H9 (cell line): ENCODE measurements at regions not wholly inside any gene's neighbourhood (a gene's known extent, or its start where the extent isn't known, plus 50 kb on each side); places are given as distances from the start of the nearest gene placed in this dataset.

Experiments used
- DNase-seq: peaks from one replicate; pipeline ENCODE4 v3.0.0-alpha.2; 2017
- H2AFZ ChIP-seq: one replicate; pipeline ENCODE4 v1.6.1; 2013; ENCODE audit warnings: mild to moderate bottlenecking, low read length, control low read depth, moderate library complexity
- H2AK5ac ChIP-seq: 2 replicates; pipeline ENCODE4 v1.6.1; 2013; ENCODE audit warnings: low read length, control low read depth, mixed read lengths; ENCODE audit not compliant: insufficient read length
- H2BK120ac ChIP-seq: one replicate; pipeline ENCODE4 v1.6.1; 2013; ENCODE audit warnings: low read depth, mild to moderate bottlenecking, low read length, control low read depth, inconsistent platforms; ENCODE audit not compliant: poor library complexity, severe bottlenecking
- H2BK12ac ChIP-seq: 2 replicates; pipeline ENCODE4 v1.6.1; 2013; ENCODE audit warnings: low read length, control low read depth, mixed read lengths, low read depth; ENCODE audit not compliant: insufficient read length
- H2BK15ac ChIP-seq: 2 replicates; pipeline ENCODE4 v1.6.1; 2013; ENCODE audit warnings: low read depth, low read length, control low read depth
- H2BK20ac ChIP-seq: one replicate; pipeline ENCODE4 v1.6.1; 2013; ENCODE audit warnings: low read depth, mild to moderate bottlenecking, low read length, control low read depth, inconsistent platforms; ENCODE audit not compliant: poor library complexity, severe bottlenecking
- H2BK5ac ChIP-seq: 2 replicates; pipeline ENCODE4 v1.6.1; 2013; ENCODE audit warnings: low read length, control low read depth, mixed read lengths; ENCODE audit not compliant: insufficient read length
- H3K14ac ChIP-seq: 2 replicates; pipeline ENCODE4 v1.6.1; 2013; ENCODE audit warnings: low read length, control low read depth; ENCODE audit not compliant: insufficient read depth
- H3K18ac ChIP-seq: 2 replicates; pipeline ENCODE4 v1.6.1; 2013; ENCODE audit warnings: low read depth, mild to moderate bottlenecking, mixed read lengths, low read length, control low read depth; ENCODE audit not compliant: insufficient read length
- H3K23ac ChIP-seq: 2 replicates; pipeline ENCODE4 v1.6.1; 2013; ENCODE audit warnings: low read length, control low read depth, mixed read lengths, low read depth; ENCODE audit not compliant: insufficient read length
- H3K23me2 ChIP-seq: 2 replicates; pipeline ENCODE4 v1.6.1; 2013; ENCODE audit warnings: low read depth, mild to moderate bottlenecking, mixed read lengths, low read length, control low read depth; ENCODE audit not compliant: insufficient read length, poor library complexity, severe bottlenecking
- H3K27ac ChIP-seq: 2 replicates; pipeline ENCODE4 v1.5.1; 2013; ENCODE audit warnings: low read length, control low read depth, mixed read lengths, low read depth; ENCODE audit not compliant: insufficient read length
- H3K27me3 ChIP-seq: 2 replicates; pipeline ENCODE4 v1.6.1; 2013; ENCODE audit warnings: low read length, control low read depth, inconsistent platforms; ENCODE audit not compliant: insufficient read depth
- H3K4ac ChIP-seq: 2 replicates; pipeline ENCODE4 v1.6.1; 2013; ENCODE audit warnings: low read depth, mild to moderate bottlenecking, control low read depth, inconsistent platforms, low read length, moderate library complexity
- H3K4me1 ChIP-seq: 2 replicates; pipeline ENCODE4 v1.6.1; 2013; ENCODE audit warnings: low read length, control low read depth, inconsistent platforms; ENCODE audit not compliant: insufficient read depth
- H3K4me2 ChIP-seq: 2 replicates; pipeline ENCODE4 v1.6.1; 2013; ENCODE audit warnings: low read length, control low read depth, mixed read lengths; ENCODE audit not compliant: insufficient read length, insufficient read depth
- H3K56ac ChIP-seq: 2 replicates; pipeline ENCODE4 v1.6.1; 2013; ENCODE audit warnings: low read depth, mild to moderate bottlenecking, mixed read lengths, low read length, control low read depth; ENCODE audit not compliant: insufficient read length
- H3K79me1 ChIP-seq: 2 replicates; pipeline ENCODE4 v1.6.1; 2013; ENCODE audit warnings: low read depth, mild to moderate bottlenecking, moderate library complexity, low read length, control low read depth, inconsistent platforms; ENCODE audit not compliant: insufficient read depth, poor library complexity, severe bottlenecking
- H3K79me2 ChIP-seq: 2 replicates; pipeline ENCODE4 v1.6.1; 2013; ENCODE audit warnings: low read length, control low read depth, inconsistent platforms; ENCODE audit not compliant: insufficient read depth
- H3K9ac ChIP-seq: 2 replicates; pipeline ENCODE4 v1.6.1; 2013; ENCODE audit warnings: low read length, control low read depth, mixed read lengths; ENCODE audit not compliant: insufficient read length; ENCODE audit errors: extremely low read depth
- H3K9me3 ChIP-seq: one replicate; pipeline ENCODE4 v1.6.1; 2013; ENCODE audit warnings: low read depth, low read length, inconsistent platforms; ENCODE audit not compliant: control insufficient read depth
- H3T11ph ChIP-seq: one replicate; pipeline ENCODE4 v1.6.1; 2013; ENCODE audit warnings: mild to moderate bottlenecking, low read length, control low read depth, inconsistent platforms
- H4K20me1 ChIP-seq: one replicate; pipeline ENCODE4 v1.6.1; 2013; ENCODE audit not compliant: control insufficient read depth, insufficient read length, insufficient read depth
- H4K5ac ChIP-seq: 2 replicates; pipeline ENCODE4 v1.6.1; 2013; ENCODE audit warnings: low read depth, mild to moderate bottlenecking, mixed read lengths, low read length, control low read depth; ENCODE audit not compliant: insufficient read length
- H4K8ac ChIP-seq: replicated peaks from 2 replicates; pipeline ENCODE4 v1.6.1; 2013; ENCODE audit warnings: low read length, control low read depth, mixed read lengths, low read depth; ENCODE audit not compliant: insufficient read length
- H4K91ac ChIP-seq: 2 replicates; pipeline ENCODE4 v1.6.1; 2013; ENCODE audit warnings: low read depth, mild to moderate bottlenecking, moderate library complexity, mixed read lengths, low read length, control low read depth; ENCODE audit not compliant: insufficient read length
- H3K27ac Mint-ChIP-seq, 3 experiments: 2 replicates in 2 of 3; 3 replicates in 1 of 3; pipeline ENCODE4 v1.8.0; 2020 to 2021; ENCODE audit warnings: mixed read lengths in 3 of 3, mild to moderate bottlenecking in 1 of 3, moderate library complexity in 1 of 3
- H3K27me3 Mint-ChIP-seq: 2 replicates; pipeline ENCODE4 v1.8.0; 2021; ENCODE audit warnings: low read depth, mild to moderate bottlenecking, moderate library complexity, mixed read lengths
- H3K36me3 Mint-ChIP-seq, 3 experiments: 2 replicates in 2 of 3; 3 replicates in 1 of 3; pipeline ENCODE4 v1.8.0; 2020 to 2021; ENCODE audit warnings: low read depth in 3 of 3, mixed read lengths in 3 of 3; ENCODE audit not compliant: insufficient read depth in 1 of 3
- H3K4me1 Mint-ChIP-seq, 2 experiments: 2 replicates each; pipeline ENCODE4 v1.8.0; 2020; ENCODE audit warnings: mixed read lengths in 2 of 2
- H3K4me3 Mint-ChIP-seq, 2 experiments: 2 replicates in 1 of 2; 3 replicates in 1 of 2; pipeline ENCODE4 v1.8.0; 2020 to 2021; ENCODE audit warnings: mild to moderate bottlenecking in 2 of 2, mixed read lengths in 2 of 2, moderate library complexity in 1 of 2
- H3K9me3 Mint-ChIP-seq, 2 experiments: 2 replicates in 1 of 2; 3 replicates in 1 of 2; pipeline ENCODE4 v1.8.0; 2020; ENCODE audit warnings: mild to moderate bottlenecking in 2 of 2, mixed read lengths in 2 of 2, moderate library complexity in 1 of 2
- WGBS: extraction: QIAGEN DNeasy Blood & Tissue Kit; methylation state at CpG from one replicate; pipeline ENCODE4 v1.1.7; 2013; ENCODE audit warnings: missing lambda C conversion rate, low lambda C conversion rate, mixed read lengths; ENCODE audit not compliant: insufficient read length; ENCODE audit errors: extremely low coverage; 5-methylcytosine and 5-hydroxymethylcytosine counted together
- TF ChIP-seq, protein P1 (sequence below): fragments of 200-600 bp; sonication (generic); conservative IDR thresholded peaks from 3 replicates; pipeline ENCODE4 v1.8.0; 2021; ENCODE audit warnings: antibody characterized with exemption, mild to moderate bottlenecking

DNA sequence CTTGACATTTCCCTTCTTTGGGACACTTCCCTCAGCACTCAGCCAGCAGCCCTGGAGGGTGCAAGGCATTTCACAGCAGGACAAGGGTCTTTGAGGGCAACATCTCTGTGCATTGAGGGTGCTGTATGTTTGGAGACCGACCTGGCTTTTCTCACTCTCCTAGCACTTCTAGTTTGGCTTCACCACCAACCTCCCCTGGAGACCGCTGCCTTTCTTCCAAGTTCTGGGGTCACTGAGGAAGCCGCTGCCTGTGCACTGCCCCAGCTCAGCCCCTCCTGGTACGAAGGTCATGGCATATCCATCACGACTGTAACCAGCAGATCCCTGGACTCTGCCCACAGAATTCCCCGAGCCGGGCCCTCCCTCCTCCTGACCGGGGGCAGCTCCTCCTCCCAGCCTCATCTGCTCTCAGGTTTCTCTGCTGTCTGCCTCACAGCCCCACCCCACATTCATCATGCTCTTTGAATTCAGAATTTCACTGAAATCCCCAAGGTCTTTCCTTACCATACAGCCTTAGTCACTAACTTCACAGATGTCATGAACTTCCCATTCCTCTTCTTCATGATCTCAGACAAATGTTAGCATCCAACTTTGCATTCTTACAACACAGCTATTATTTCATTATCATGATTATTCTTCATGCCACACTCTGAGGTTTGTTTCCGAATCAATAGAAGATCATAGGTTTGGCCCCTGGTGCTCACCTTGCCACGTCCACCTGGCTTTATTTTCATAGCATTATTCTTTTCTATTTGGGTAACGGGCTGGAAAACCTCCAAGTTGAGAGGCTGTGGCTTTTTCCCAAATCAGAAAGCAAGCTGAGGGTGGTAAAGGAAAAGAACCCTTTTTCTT lies 113.0 kb upstream of the COPS8 start:
- H2BK120ac ChIP-seq, result no peak overlapping the region
- H3K23ac ChIP-seq, result no peak overlapping the region
- H4K20me1 ChIP-seq, result no peaks in the 10 kb centered on the region
- H4K5ac ChIP-seq, result no peak overlapping the region
- H4K8ac ChIP-seq, result no peak overlapping the region
- H3K79me2 ChIP-seq, result no peaks in the 10 kb centered on the region
- no peaks in the 10 kb centered on the region for H3K9me3 ChIP-seq
- no peak overlapping the region for H3K27ac ChIP-seq
- no peak overlapping the region for H3T11ph ChIP-seq
- H3K4me1 Mint-ChIP-seq, result peaks cover 50 to 56% of the 10 kb centered on the region in 2 experiments
- peaks cover 3% of the 10 kb centered on the region; the same call in 1 of the 2 replicates for H3K4me1 ChIP-seq
- H3K27ac Mint-ChIP-seq, result no peak overlapping the region
- no peak overlapping the region for H2AK5ac ChIP-seq
- H3K27me3 ChIP-seq, result no peaks in the 10 kb centered on the region
- no peak overlapping the region for H2BK12ac ChIP-seq
- no peak overlapping the region for H2AFZ ChIP-seq
- H3K9ac ChIP-seq, result no peak overlapping the region
- peak; percentile 55 for DNase-seq
- H3K9me3 Mint-ChIP-seq, result no peaks in the 10 kb centered on the region; a peak in 2 of 5 replicates
- H2BK15ac ChIP-seq, result no peak overlapping the region
- no peaks in the 10 kb centered on the region for H3K79me1 ChIP-seq
- no peak overlapping the region for H3K4ac ChIP-seq
- no peak overlapping the region for H3K4me2 ChIP-seq
- H4K91ac ChIP-seq, result no peak overlapping the region
- no peak overlapping the region for H3K4me3 Mint-ChIP-seq
- no peak overlapping the region for H2BK20ac ChIP-seq
- no peak overlapping the region for H3K56ac ChIP-seq
- TF ChIP-seq, protein P1, sequence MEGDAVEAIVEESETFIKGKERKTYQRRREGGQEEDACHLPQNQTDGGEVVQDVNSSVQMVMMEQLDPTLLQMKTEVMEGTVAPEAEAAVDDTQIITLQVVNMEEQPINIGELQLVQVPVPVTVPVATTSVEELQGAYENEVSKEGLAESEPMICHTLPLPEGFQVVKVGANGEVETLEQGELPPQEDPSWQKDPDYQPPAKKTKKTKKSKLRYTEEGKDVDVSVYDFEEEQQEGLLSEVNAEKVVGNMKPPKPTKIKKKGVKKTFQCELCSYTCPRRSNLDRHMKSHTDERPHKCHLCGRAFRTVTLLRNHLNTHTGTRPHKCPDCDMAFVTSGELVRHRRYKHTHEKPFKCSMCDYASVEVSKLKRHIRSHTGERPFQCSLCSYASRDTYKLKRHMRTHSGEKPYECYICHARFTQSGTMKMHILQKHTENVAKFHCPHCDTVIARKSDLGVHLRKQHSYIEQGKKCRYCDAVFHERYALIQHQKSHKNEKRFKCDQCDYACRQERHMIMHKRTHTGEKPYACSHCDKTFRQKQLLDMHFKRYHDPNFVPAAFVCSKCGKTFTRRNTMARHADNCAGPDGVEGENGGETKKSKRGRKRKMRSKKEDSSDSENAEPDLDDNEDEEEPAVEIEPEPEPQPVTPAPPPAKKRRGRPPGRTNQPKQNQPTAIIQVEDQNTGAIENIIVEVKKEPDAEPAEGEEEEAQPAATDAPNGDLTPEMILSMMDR, result no peak
- H3K14ac ChIP-seq, result no peak overlapping the region
- H3K18ac ChIP-seq, result no peak overlapping the region
- no CpG with 5 or more reads among the region's 11 CpGs for WGBS
- no peaks in the 10 kb centered on the region for H3K23me2 ChIP-seq
- H3K36me3 Mint-ChIP-seq, result no peaks in the 10 kb centered on the region
- no peak overlapping the region for H2BK5ac ChIP-seq
- H3K27me3 Mint-ChIP-seq, result peaks cover 8% of the 10 kb centered on the region
